Natural killer cell (primary cell): ENCODE measurements at regions not wholly inside any gene's neighbourhood (a gene's known extent, or its start where the extent isn't known, plus 50 kb on each side); places are given as distances from the start of the nearest gene placed in this dataset.
"Not testable (repeated sequence)": the region's sequence is repeated elsewhere in the genome, so short reads cannot be mapped to it uniquely, and the experiment has no call there.

Experiments used
- ATAC-seq, 3 donors: fragments of 150-1000 bp in 2 of 3; fragments of 200-7000 bp in 1 of 3; cut with Tn5 transposase; 1 replicate in 1 of 3; 2 replicates in 2 of 3; pipeline ENCODE4 v1.10.0; 2021; ENCODE audit warnings: mild to moderate bottlenecking in 2 of 3, moderate library complexity in 2 of 3
- DNase-seq, 2 donors: peaks; one replicate each; pipeline versions ENCODE4 v3.0.0 to v3.0.0-alpha.2; 2013 to 2021; ENCODE audit warnings: mixed read lengths in 1 of 2
- H3K27ac ChIP-seq: one replicate; pipeline ENCODE4 v1.5.1; 2013; ENCODE audit warnings: mild to moderate bottlenecking, low read length
- H3K27me3 ChIP-seq: one replicate; pipeline ENCODE4 v1.6.1; 2013; ENCODE audit warnings: low read length; ENCODE audit not compliant: control insufficient read depth, insufficient read depth
- H3K36me3 ChIP-seq: one replicate; pipeline ENCODE4 v1.6.1; 2013; ENCODE audit warnings: low read length; ENCODE audit not compliant: control insufficient read depth, insufficient read depth
- H3K4me1 ChIP-seq: one replicate; pipeline ENCODE4 v1.6.1; 2013; ENCODE audit warnings: low read length; ENCODE audit not compliant: control insufficient read depth, insufficient read depth
- H3K4me3 ChIP-seq: one replicate; pipeline ENCODE4 v1.5.1; 2013; ENCODE audit warnings: low read length
- H3K9me3 ChIP-seq: one replicate; pipeline ENCODE4 v1.6.1; 2013; ENCODE audit warnings: low read length; ENCODE audit not compliant: control insufficient read depth, insufficient read depth
- H3K27ac Mint-ChIP-seq, 2 donors: one replicate each; pipeline ENCODE4 v1.8.0; 2022; ENCODE audit warnings: mild to moderate bottlenecking in 2 of 2, mixed read lengths in 2 of 2, moderate library complexity in 1 of 2
- H3K27me3 Mint-ChIP-seq, 2 donors: one replicate each; pipeline ENCODE4 v1.8.0; 2022; ENCODE audit warnings: low read depth in 2 of 2, mixed read lengths in 2 of 2
- H3K36me3 Mint-ChIP-seq: one replicate; pipeline ENCODE4 v1.8.0; 2022; ENCODE audit warnings: mixed read lengths
- H3K4me1 Mint-ChIP-seq, 2 donors: one replicate each; pipeline ENCODE4 v1.8.0; 2022; ENCODE audit warnings: mixed read lengths in 2 of 2
- H3K4me3 Mint-ChIP-seq: one replicate; pipeline ENCODE4 v1.8.0; 2022; ENCODE audit warnings: mild to moderate bottlenecking, moderate library complexity, mixed read lengths
- H3K9me3 Mint-ChIP-seq, 2 donors: one replicate each; pipeline ENCODE4 v1.8.0; 2022; ENCODE audit warnings: mixed read lengths in 2 of 2
- WGBS: methylation state at CpG from one replicate; pipeline ENCODE4 v1.1.7; 2013; ENCODE audit warnings: missing lambda C conversion rate; ENCODE audit not compliant: insufficient coverage; 5-methylcytosine and 5-hydroxymethylcytosine counted together
- intact Hi-C: fragments of 100-400 bp; cut with micrococcal nuclease; formaldehyde crosslinking; loops from one replicate; pipeline ENCODE4 v1.14.2; 2022
- TF ChIP-seq, protein P1 (sequence below): fragments of 200-600 bp; IDR thresholded peaks from one replicate; pipeline ENCODE4 v1.8.0; 2022; ENCODE audit warnings: antibody characterized with exemption

DNA sequence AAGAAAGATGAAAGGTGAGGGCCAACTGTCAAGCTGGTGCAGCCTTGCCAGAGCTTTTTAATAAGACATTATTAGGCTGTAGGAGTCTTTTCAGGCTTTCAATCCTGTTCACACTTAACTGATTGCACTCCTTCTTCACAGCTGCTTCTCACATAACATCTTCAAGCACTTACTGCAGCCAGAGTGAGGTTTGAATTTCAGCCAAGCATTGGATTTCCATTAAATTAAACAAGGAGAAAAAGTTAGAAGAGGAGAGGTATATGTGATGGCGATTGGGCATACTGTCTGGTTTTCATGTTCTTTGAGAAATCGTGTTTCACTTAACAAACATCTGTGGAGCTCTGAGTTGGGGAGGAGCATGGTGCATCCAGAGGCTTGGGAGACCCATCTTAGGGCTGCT, 392.8 kb upstream of the LRRC3B start:
- Histone ChIP-seq H3K4me1 (no peaks in the 10 kb centered on the region), H3K9me3 (no peaks in the 10 kb centered on the region), H3K4me3 (no peak overlapping the region), H3K36me3 (no peaks in the 10 kb centered on the region), H3K27ac (no peak overlapping the region), H3K27me3 (no peaks in the 10 kb centered on the region)
- intact Hi-C loops = no loop called here
- Mint-ChIP-seq H3K4me3 (no peak overlapping the region), H3K36me3 (peaks cover 5% of the 10 kb centered on the region), H3K9me3 (peaks cover 8 to 18% of the 10 kb centered on the region in 2 donors), H3K27ac (no peak overlapping the region), H3K27me3 (no peaks in the 10 kb centered on the region), H3K4me1 (no peaks in the 10 kb centered on the region)
- 87% methylated on average over 2 of the region's 2 CpGs for WGBS
- DNase-seq (no peak), ATAC-seq (no peak)
- TF ChIP-seq, protein P1, sequence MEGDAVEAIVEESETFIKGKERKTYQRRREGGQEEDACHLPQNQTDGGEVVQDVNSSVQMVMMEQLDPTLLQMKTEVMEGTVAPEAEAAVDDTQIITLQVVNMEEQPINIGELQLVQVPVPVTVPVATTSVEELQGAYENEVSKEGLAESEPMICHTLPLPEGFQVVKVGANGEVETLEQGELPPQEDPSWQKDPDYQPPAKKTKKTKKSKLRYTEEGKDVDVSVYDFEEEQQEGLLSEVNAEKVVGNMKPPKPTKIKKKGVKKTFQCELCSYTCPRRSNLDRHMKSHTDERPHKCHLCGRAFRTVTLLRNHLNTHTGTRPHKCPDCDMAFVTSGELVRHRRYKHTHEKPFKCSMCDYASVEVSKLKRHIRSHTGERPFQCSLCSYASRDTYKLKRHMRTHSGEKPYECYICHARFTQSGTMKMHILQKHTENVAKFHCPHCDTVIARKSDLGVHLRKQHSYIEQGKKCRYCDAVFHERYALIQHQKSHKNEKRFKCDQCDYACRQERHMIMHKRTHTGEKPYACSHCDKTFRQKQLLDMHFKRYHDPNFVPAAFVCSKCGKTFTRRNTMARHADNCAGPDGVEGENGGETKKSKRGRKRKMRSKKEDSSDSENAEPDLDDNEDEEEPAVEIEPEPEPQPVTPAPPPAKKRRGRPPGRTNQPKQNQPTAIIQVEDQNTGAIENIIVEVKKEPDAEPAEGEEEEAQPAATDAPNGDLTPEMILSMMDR = no peak

DNA sequence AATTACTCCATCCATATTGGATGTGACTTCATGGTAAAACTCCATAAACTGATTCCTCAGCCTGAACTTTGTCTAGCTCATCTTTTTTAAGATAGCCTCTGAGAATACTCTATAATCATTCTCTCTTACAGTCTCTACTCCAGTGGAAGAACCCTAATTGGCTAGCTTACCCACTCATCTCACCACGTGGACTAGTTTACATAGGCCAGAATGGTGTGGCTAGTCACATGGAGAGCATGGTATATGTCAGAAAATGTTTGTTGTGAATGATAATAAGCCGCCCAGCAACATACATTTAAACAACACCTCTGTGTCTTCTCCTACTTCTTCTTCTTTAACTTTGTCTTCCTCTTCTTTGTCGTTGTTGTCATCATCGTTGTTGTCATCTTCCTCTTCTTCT, 389.2 kb upstream of the LRRC3B start:
- Mint-ChIP-seq H3K9me3 (peaks cover 8 to 17% of the 10 kb centered on the region in 2 donors), H3K27ac (no peak overlapping the region), H3K27me3 (no peaks in the 10 kb centered on the region), H3K4me3 (no peak overlapping the region), H3K36me3 (peaks cover 5% of the 10 kb centered on the region), H3K4me1 (no peaks in the 10 kb centered on the region)
- no peak for ATAC-seq
- H3K9me3 ChIP-seq = no peaks in the 10 kb centered on the region
- H3K36me3 ChIP-seq = no peaks in the 10 kb centered on the region
- TF ChIP-seq, protein P1 = no peak
- intact Hi-C loops = no loop called here
- no peaks in the 10 kb centered on the region for H3K4me1 ChIP-seq
- no peak for DNase-seq
- H3K27me3 ChIP-seq = no peaks in the 10 kb centered on the region
- WGBS = 89% methylated on average over 2 of the region's 4 CpGs
- no peak overlapping the region for H3K27ac ChIP-seq
- no peak overlapping the region for H3K4me3 ChIP-seq

DNA sequence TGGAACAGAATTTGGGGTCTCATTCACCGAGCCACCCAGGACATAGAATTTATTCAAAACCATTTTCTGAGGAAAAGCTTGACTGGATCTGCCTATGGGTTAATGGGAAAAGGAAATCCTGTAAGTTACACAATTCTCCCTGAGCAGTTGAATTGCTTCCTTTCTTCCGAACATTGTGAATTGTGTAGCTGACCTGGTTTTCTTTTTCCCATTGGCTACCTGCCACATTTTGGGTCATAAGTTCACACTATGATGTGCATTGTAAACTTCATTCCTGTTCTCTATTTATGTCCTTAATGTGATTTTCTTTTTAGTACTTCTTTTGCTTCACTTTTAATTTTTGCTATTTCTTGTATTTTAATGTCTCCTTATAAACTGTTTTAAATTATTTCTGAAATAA, 386.0 kb upstream of the LRRC3B start:
- H3K9me3 ChIP-seq = no peaks in the 10 kb centered on the region
- H3K4me1 Mint-ChIP-seq = no peaks in the 10 kb centered on the region
- intact Hi-C loops = no loop called here
- no peaks in the 10 kb centered on the region for H3K27me3 Mint-ChIP-seq
- ATAC-seq (no peak), DNase-seq (no peak)
- no peaks in the 10 kb centered on the region for H3K36me3 Mint-ChIP-seq
- no peaks in the 10 kb centered on the region for H3K4me1 ChIP-seq
- H3K4me3 ChIP-seq = no peak overlapping the region
- TF ChIP-seq, protein P1 = no peak
- no peaks in the 10 kb centered on the region for H3K36me3 ChIP-seq
- H3K27ac ChIP-seq = no peak overlapping the region
- no peak overlapping the region for H3K27ac Mint-ChIP-seq
- no peaks in the 10 kb centered on the region for H3K27me3 ChIP-seq
- H3K4me3 Mint-ChIP-seq = no peak overlapping the region
- 51% methylated on average over 2 of the region's 2 CpGs for WGBS
- H3K9me3 Mint-ChIP-seq = peaks cover 8 to 15% of the 10 kb centered on the region in 2 donors

DNA sequence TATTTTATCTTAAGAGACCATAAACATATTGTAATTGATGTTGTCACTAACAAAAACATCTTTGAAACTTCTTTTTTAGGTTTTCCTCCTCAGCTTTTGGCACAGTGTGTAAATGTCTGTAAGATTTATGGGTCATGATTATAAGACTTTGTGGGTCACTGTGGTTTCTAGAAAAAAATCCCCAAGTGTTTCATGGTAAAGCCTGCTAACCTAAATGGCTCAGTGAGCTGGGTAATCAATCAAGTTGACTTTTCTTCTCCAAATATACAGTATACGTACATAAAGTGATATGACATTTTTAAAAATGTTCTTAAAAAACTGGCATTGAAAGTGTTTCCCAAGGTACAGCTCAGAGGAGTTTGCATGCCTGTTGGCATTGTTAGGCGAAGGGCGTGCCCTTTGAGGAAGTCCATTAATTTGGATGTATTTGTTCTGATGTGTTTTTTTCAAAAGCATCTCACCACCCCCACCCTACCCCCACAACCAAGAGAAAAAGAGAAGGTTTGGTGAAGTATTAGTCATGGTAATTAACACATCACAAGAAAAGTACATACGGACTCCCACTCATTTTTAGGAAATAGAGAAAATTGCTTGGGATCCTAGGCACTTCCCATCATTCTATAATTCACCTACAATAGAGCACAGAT, 385.4 kb upstream of the LRRC3B start:
- intact Hi-C loops = no loop called here
- TF ChIP-seq, protein P1 = no peak
- ATAC-seq = no peak
- DNase-seq = no peak
- Mint-ChIP-seq H3K4me1 (no peaks in the 10 kb centered on the region), H3K9me3 (peaks cover 10 to 18% of the 10 kb centered on the region in 2 donors), H3K4me3 (no peak overlapping the region), H3K36me3 (no peaks in the 10 kb centered on the region), H3K27ac (no peak overlapping the region), H3K27me3 (no peaks in the 10 kb centered on the region)
- H3K4me1 ChIP-seq = no peaks in the 10 kb centered on the region
- no peak overlapping the region for H3K27ac ChIP-seq
- no peaks in the 10 kb centered on the region for H3K27me3 ChIP-seq
- no peaks in the 10 kb centered on the region for H3K9me3 ChIP-seq
- H3K36me3 ChIP-seq = no peaks in the 10 kb centered on the region
- no peak overlapping the region for H3K4me3 ChIP-seq
- 20% methylated on average over 1 of the region's 4 CpGs for WGBS

DNA sequence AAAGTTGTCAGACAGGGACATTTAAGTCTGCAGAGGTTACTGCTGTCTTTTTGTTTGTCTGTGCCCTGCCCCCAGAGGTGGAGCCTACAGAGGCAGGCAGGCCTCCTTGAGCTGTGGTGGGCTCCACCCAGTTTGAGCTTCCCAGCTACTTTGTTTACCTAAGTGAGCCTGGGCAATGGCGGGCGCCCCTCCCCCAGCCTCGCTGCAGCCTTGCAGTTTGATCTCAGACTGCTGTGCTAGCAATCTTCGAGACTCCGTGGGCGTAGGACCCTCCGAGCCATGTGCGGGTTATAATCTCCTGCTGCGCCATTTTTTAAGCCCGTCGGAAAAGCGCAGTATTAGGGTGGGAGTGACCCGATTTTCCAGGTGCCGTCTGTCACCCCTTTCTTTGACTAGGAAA, 378.0 kb upstream of the LRRC3B start:
- intact Hi-C loops, H3K36me3 Mint-ChIP-seq, H3K36me3 ChIP-seq, H3K4me1 Mint-ChIP-seq, ATAC-seq, H3K9me3 Mint-ChIP-seq, H3K27ac ChIP-seq, H3K9me3 ChIP-seq, H3K4me3 ChIP-seq, H3K27ac Mint-ChIP-seq, H3K27me3 ChIP-seq, H3K4me1 ChIP-seq, H3K4me3 Mint-ChIP-seq, H3K27me3 Mint-ChIP-seq, DNase-seq: not testable (repeated sequence)
- whole genome bisulfite sequencing = 96% methylated on average over 14 of the region's 14 CpGs
